GM21423 (cell line): ENCODE measurements at regions not wholly inside any gene's neighbourhood (a gene's known extent, or its start where the extent isn't known, plus 50 kb on each side); places are given as distances from the start of the nearest gene placed in this dataset.
A peak's percentile ranks its signal among the peaks of the same experiment; 100 is the strongest.
"Not testable (repeated sequence)": the region's sequence is repeated elsewhere in the genome, so short reads cannot be mapped to it uniquely, and the experiment has no call there.

Experiments used
- ATAC-seq: cut with Tn5 transposase; IDR thresholded peaks from one replicate; pipeline ENCODE4 v1.9.1; 2021; ENCODE audit warnings: mild to moderate bottlenecking, moderate library complexity; ENCODE audit not compliant: unreplicated experiment

GRCh38 chr12:84507956-84508850 is 404.4 kb downstream of the SLC6A15 start:
- ATAC-seq = peak; percentile 69

GRCh38 chr12:84506282-84506681 is 406.3 kb downstream of the SLC6A15 start:
- ATAC-seq = no peak

GRCh38 chr12:84502907-84503787 is 409.5 kb downstream of the SLC6A15 start:
- ATAC-seq = peak; percentile 76

GRCh38 chr12:84502180-84502860 is 410.3 kb downstream of the SLC6A15 start:
- no peak for ATAC-seq

GRCh38 chr12:84497819-84498218 is 414.8 kb downstream of the SLC6A15 start:
- no peak for ATAC-seq

- no peak for ATAC-seq
Observed at GRCh38 chr12:84495711-84496110, 416.9 kb downstream of the SLC6A15 start.

- ATAC-seq = no peak
Observed at GRCh38 chr12:84492351-84492883, 420.2 kb downstream of the SLC6A15 start.

GRCh38 chr12:84484798-84485197 is 427.8 kb downstream of the SLC6A15 start:
- no peak for ATAC-seq

GRCh38 chr12:84480803-84481202 is 431.8 kb downstream of the SLC6A15 start:
- no peak for ATAC-seq

GRCh38 chr12:84470361-84470760 is 442.2 kb downstream of the SLC6A15 start:
- no peak for ATAC-seq

GRCh38 chr12:84464616-84465015 is 448.0 kb downstream of the SLC6A15 start:
- ATAC-seq = no peak

- no peak for ATAC-seq
Observed at GRCh38 chr12:84463741-84464495, 448.7 kb downstream of the SLC6A15 start.

- no peak for ATAC-seq
Observed at GRCh38 chr12:84455598-84455997, 457.0 kb downstream of the SLC6A15 start.

GRCh38 chr12:84446478-84446877 is 466.1 kb downstream of the SLC6A15 start:
- ATAC-seq = not testable (repeated sequence)

GRCh38 chr12:84436134-84436533 is 476.5 kb downstream of the SLC6A15 start:
- ATAC-seq = no peak

- no peak for ATAC-seq
Observed at GRCh38 chr12:84435682-84436081, 476.9 kb downstream of the SLC6A15 start.

GRCh38 chr12:84422340-84422739 is 490.3 kb downstream of the SLC6A15 start:
- no peak for ATAC-seq

- ATAC-seq = no peak
Observed at GRCh38 chr12:84421103-84421502, 491.5 kb downstream of the SLC6A15 start.

- no peak for ATAC-seq
Observed at GRCh38 chr12:84416626-84417025, 496.0 kb downstream of the SLC6A15 start.

- ATAC-seq = no peak
Observed at GRCh38 chr12:84415946-84416345, 496.7 kb downstream of the SLC6A15 start.
